Omental fat pad (tissue), 3 donors: ENCODE measurements at regions not wholly inside any gene's neighbourhood (a gene's known extent, or its start where the extent isn't known, plus 50 kb on each side); places are given as distances from the start of the nearest gene placed in this dataset.

ENCODE experiments used
- ATAC-seq: fragments of 150-250 bp; one replicate; pipeline ENCODE4 v1.9.1; 2016; ENCODE audit warnings: mild to moderate bottlenecking, moderate library complexity; ENCODE audit not compliant: low FRiP score
- DNase-seq: peaks from one replicate; pipeline ENCODE4 v3.0.0-alpha.2; 2019; ENCODE audit warnings: low spot score
- CTCF ChIP-seq, 3 donors: fragments of 450-650 bp; IDR thresholded peaks; one replicate each; pipeline ENCODE4 v1.5.1; 2016 to 2017; ENCODE audit warnings: antibody characterized with exemption in 3 of 3, mild to moderate bottlenecking in 3 of 3, moderate library complexity in 2 of 3

- no peak for DNase-seq
- no peak for TF ChIP-seq CTCF (IDR thresholded peaks at IDR 0.05)
- ATAC-seq = no peak
Observed at GRCh38 chr1:81288689-81289088, 512.0 kb upstream of the ADGRL2 start.

GRCh38 chr1:81287411-81288080, 513.2 kb upstream of the ADGRL2 start:
- no peak for DNase-seq
- no peak for ATAC-seq
- TF ChIP-seq CTCF (IDR thresholded peaks at IDR 0.05) = no peak

GRCh38 chr1:81270051-81270450, 530.7 kb upstream of the ADGRL2 start:
- ATAC-seq (no peak), DNase-seq (no peak)
- TF ChIP-seq CTCF (IDR thresholded peaks at IDR 0.05) = no peak

DNA sequence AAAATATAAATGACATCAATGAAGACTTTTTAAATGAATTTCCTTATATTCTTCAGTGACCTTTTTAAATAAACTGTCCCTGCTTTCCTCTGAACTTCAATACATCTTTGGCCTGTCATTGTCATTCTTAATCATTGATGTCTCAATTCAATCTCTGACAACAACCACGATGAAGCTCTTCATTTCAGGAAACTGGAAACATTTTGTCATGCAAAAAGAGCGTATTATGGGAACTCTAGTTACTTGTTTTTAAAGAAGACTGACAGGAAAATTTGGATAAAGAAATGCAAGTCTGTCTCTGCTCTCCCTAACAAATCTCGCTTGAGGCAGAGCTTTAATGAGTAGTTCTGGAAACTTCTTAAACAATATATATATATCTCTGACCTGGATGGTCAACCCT, 535.8 kb upstream of the ADGRL2 start:
- DNase-seq = no peak
- no peak for ATAC-seq
- TF ChIP-seq CTCF (IDR thresholded peaks at IDR 0.05) = no peak

GRCh38 chr1:81259625-81260411, 540.9 kb upstream of the ADGRL2 start:
- no peak for ATAC-seq
- no peak for TF ChIP-seq CTCF (IDR thresholded peaks at IDR 0.05)
- DNase-seq = no peak

GRCh38 chr1:81254560-81254959, 546.2 kb upstream of the ADGRL2 start:
- no peak for DNase-seq
- TF ChIP-seq CTCF (IDR thresholded peaks at IDR 0.05) = no peak
- ATAC-seq = no peak

GRCh38 chr1:81254068-81254467, 546.7 kb upstream of the ADGRL2 start:
- no peak for TF ChIP-seq CTCF (IDR thresholded peaks at IDR 0.05)
- no peak for ATAC-seq
- no peak for DNase-seq
